ENCODE measurements at regions not wholly inside any gene's neighbourhood (a gene's known extent, or its start where the extent isn't known, plus 50 kb on each side); places are given as distances from the start of the nearest gene placed in this dataset.
A peak's percentile ranks its signal among the peaks of the same experiment; 100 is the strongest.

GRCh38 chr5:61279725-61280124, 52.3 kb upstream of the ZSWIM6 start:
- Histone ChIP-seq H3K4me1 (peaks cover 3 to 31% (median 16%) of the 10 kb centered on the region in 4 donors), H3K9me3 (no peaks in the 10 kb centered on the region), H3K27me3 (no peaks in the 10 kb centered on the region), H3K36me3 (no peaks in the 10 kb centered on the region), H3K27ac (no peak overlapping the region), H3K4me3 (no peak overlapping the region)
- whole genome bisulfite sequencing, 2 donors (ENCODE audit: low coverage in 1 of 2): 65 to 68% methylated on average over 2 of the region's 2 CpGs
- no peak for DNase-seq
- in situ Hi-C loops (cut with MboI; ENCODE audit: low pct_ligation_motif_present in 1 of 4, low pct_unique_long_range_greater_than_20kb in 1 of 4, low sequenced_read_pairs in 3 of 4): no loop called here
- TF ChIP-seq EP300 (IDR thresholded peaks at IDR 0.05; ENCODE audit: low read depth) (no peak), CTCF (IDR thresholded peaks at IDR 0.05) (no peak), POLR2A (IDR thresholded peaks at IDR 0.05) (no peak), POLR2AphosphoS5 (IDR thresholded peaks at IDR 0.05) (no peak)
- intact Hi-C loops (cut with DNase I; ENCODE audit: low total_unique reads): no loop called here

GRCh38 chr5:61280205-61280604, 51.9 kb upstream of the ZSWIM6 start:
- DNase-seq: no peak
- H3K4me3 ChIP-seq: no peak overlapping the region
- H3K4me1 ChIP-seq: peaks cover 3 to 28% (median 16%) of the 10 kb centered on the region in 4 donors
- no peaks in the 10 kb centered on the region for H3K27me3 ChIP-seq
- peak overlapping the region in 3 of 4 donors; percentile 12 to 18 (median 17) for H3K27ac ChIP-seq
- no peak for TF ChIP-seq POLR2AphosphoS5 (IDR thresholded peaks at IDR 0.05)
- TF ChIP-seq CTCF (IDR thresholded peaks at IDR 0.05): no peak
- TF ChIP-seq EP300 (IDR thresholded peaks at IDR 0.05; ENCODE audit: low read depth): no peak
- TF ChIP-seq POLR2A (IDR thresholded peaks at IDR 0.05): no peak
- H3K9me3 ChIP-seq: no peaks in the 10 kb centered on the region
- intact Hi-C loops (cut with DNase I; ENCODE audit: low total_unique reads): no loop called here
- in situ Hi-C loops (cut with MboI; ENCODE audit: low pct_ligation_motif_present in 1 of 4, low pct_unique_long_range_greater_than_20kb in 1 of 4, low sequenced_read_pairs in 3 of 4): no loop called here
- no peaks in the 10 kb centered on the region for H3K36me3 ChIP-seq

- Histone ChIP-seq H3K27me3 (no peaks in the 10 kb centered on the region), H3K9me3 (peaks cover 0 to 3% of the 10 kb centered on the region in 2 donors), H3K4me1 (peaks cover 3 to 27% (median 16%) of the 10 kb centered on the region in 4 donors), H3K36me3 (no peaks in the 10 kb centered on the region), H3K27ac (peak overlapping the region in 3 of 4 donors; percentile 12 to 18 (median 17)), H3K4me3 (no peak overlapping the region)
- intact Hi-C loops (cut with DNase I; ENCODE audit: low total_unique reads): no loop called here
- 44% methylated on average over 2 of the region's 2 CpGs; no CpG with 5 or more reads in 1 of the 2 donors for WGBS, 2 donors (ENCODE audit: low coverage in 1 of 2)
- in situ Hi-C loops (cut with MboI; ENCODE audit: low pct_ligation_motif_present in 1 of 4, low pct_unique_long_range_greater_than_20kb in 1 of 4, low sequenced_read_pairs in 3 of 4): no loop called here
- DNase-seq: peak; percentile 49
- TF ChIP-seq CTCF (IDR thresholded peaks at IDR 0.05) (no peak), POLR2AphosphoS5 (IDR thresholded peaks at IDR 0.05) (peak in 1 of 3 donors; percentile 35)
These were observed 51.2 kb upstream of the ZSWIM6 start for GRCh38 chr5:61280761-61281427.

- peaks cover 0 to 5% of the 10 kb centered on the region in 2 donors for H3K9me3 ChIP-seq
- H3K36me3 ChIP-seq: no peaks in the 10 kb centered on the region
- no peak overlapping the region for H3K27ac ChIP-seq
- no peaks in the 10 kb centered on the region for H3K27me3 ChIP-seq
- intact Hi-C loops (cut with DNase I; ENCODE audit: low total_unique reads) (no loop called here), in situ Hi-C loops (cut with MboI; ENCODE audit: low pct_ligation_motif_present in 1 of 4, low pct_unique_long_range_greater_than_20kb in 1 of 4, low sequenced_read_pairs in 3 of 4) (no loop called here)
- TF ChIP-seq POLR2AphosphoS5 (IDR thresholded peaks at IDR 0.05) (no peak), POLR2A (IDR thresholded peaks at IDR 0.05) (no peak), CTCF (IDR thresholded peaks at IDR 0.05) (no peak), EP300 (IDR thresholded peaks at IDR 0.05; ENCODE audit: low read depth) (no peak)
- no peak for DNase-seq
- whole genome bisulfite sequencing, 2 donors (ENCODE audit: low coverage in 1 of 2): 97% methylated on average over 1 of the region's 1 CpG; no CpG with 5 or more reads in 1 of the 2 donors
- H3K4me3 ChIP-seq: no peak overlapping the region
- peaks cover 3 to 29% (median 16%) of the 10 kb centered on the region in 4 donors for H3K4me1 ChIP-seq
These were observed 50.4 kb upstream of the ZSWIM6 start for GRCh38 chr5:61281686-61282085.

Measured in transverse colon (tissue), 4 donors.